IMR-90 (cell line): ENCODE measurements at regions not wholly inside any gene's neighbourhood (a gene's known extent, or its start where the extent isn't known, plus 50 kb on each side); places are given as distances from the start of the nearest gene placed in this dataset.

Experiments
- ATAC-seq: fragments of 200-7000 bp; cut with Tn5 transposase; 2 replicates; pipeline ENCODE4 v1.9.1; 2020; ENCODE audit warnings: low read depth, mild to moderate bottlenecking, moderate library complexity
- BruUV-seq: library from RNA; stranded (reverse); fragments of 400-500 nt; replicated peaks from 2 replicates; lab custom pipeline; 2021; lab: Mats Ljungman, UMichigan
- CTCF ChIA-PET: fragments of 300-600 bp; formaldehyde crosslinking; extraction: SDS; loops from one replicate; lab custom pipeline; 2021; ENCODE audit warnings: antibody characterized with exemption; lab: Yijun Ruan, JAX
- POLR2A ChIA-PET: fragments of 300-600 bp; sonication (Branson Sonifier 250); formaldehyde crosslinking; loops from one replicate; lab custom pipeline; 2022; ENCODE audit warnings: antibody characterized with exemption; ENCODE audit not compliant: unreplicated experiment; lab: Charles Lee
- DNase-seq: peaks from one replicate; pipeline ENCODE4 v3.0.0; 2013
- H2AFZ ChIP-seq: replicated peaks from 2 replicates; pipeline ENCODE3; 2013; ENCODE audit warnings: low read length, mild to moderate bottlenecking; ENCODE audit not compliant: poor library complexity
- H2AK5ac ChIP-seq: 2 replicates; pipeline ENCODE4 v1.6.1; 2013; ENCODE audit warnings: low read depth, low read length, inconsistent platforms
- H2AK9ac ChIP-seq: replicated peaks from 2 replicates; pipeline ENCODE3; 2013; ENCODE audit warnings: mild to moderate bottlenecking, low read depth, low read length, moderate library complexity; ENCODE audit not compliant: poor library complexity
- H2BK120ac ChIP-seq: 2 replicates; pipeline ENCODE4 v1.6.1; 2013; ENCODE audit warnings: low read depth, low read length, inconsistent platforms
- H2BK15ac ChIP-seq: 3 replicates; pipeline ENCODE4 v1.6.1; 2013; ENCODE audit warnings: low read depth, low read length, inconsistent platforms
- H2BK20ac ChIP-seq: 2 replicates; pipeline ENCODE4 v1.6.1; 2013; ENCODE audit warnings: low read depth, mild to moderate bottlenecking, inconsistent platforms, low read length, moderate library complexity
- H2BK5ac ChIP-seq: 2 replicates; pipeline ENCODE4 v1.6.1; 2013; ENCODE audit warnings: mild to moderate bottlenecking, low read depth, low read length, inconsistent platforms; ENCODE audit not compliant: poor library complexity, severe bottlenecking
- H3K14ac ChIP-seq: replicated peaks from 2 replicates; pipeline ENCODE4 v1.6.1; 2013; ENCODE audit warnings: low read depth, low read length, inconsistent platforms
- H3K18ac ChIP-seq: 2 replicates; pipeline ENCODE4 v1.6.1; 2013; ENCODE audit warnings: low read depth, low read length, control low read depth
- H3K23ac ChIP-seq: 2 replicates; pipeline ENCODE4 v1.6.1; 2013; ENCODE audit warnings: low read depth, low read length, inconsistent platforms
- H3K27ac ChIP-seq: 2 replicates; pipeline ENCODE4 v1.5.1; 2013; ENCODE audit warnings: mild to moderate bottlenecking, control low read depth, low read length; ENCODE audit not compliant: insufficient read depth
- H3K27me3 ChIP-seq: 2 replicates; pipeline ENCODE4 v1.6.1; 2013; ENCODE audit warnings: low read length; ENCODE audit not compliant: control insufficient read depth, insufficient read depth
- H3K36me3 ChIP-seq: 2 replicates; pipeline ENCODE4 v1.6.1; 2013; ENCODE audit warnings: low read length, mixed read lengths; ENCODE audit not compliant: control insufficient read depth, insufficient read depth
- H3K4ac ChIP-seq: 2 replicates; pipeline ENCODE4 v1.6.1; 2013; ENCODE audit warnings: low read depth, low read length, inconsistent platforms
- H3K4me1 ChIP-seq: 2 replicates; pipeline ENCODE4 v1.6.1; 2013; ENCODE audit warnings: low read length, mixed read lengths; ENCODE audit not compliant: control insufficient read depth, insufficient read depth
- H3K4me2 ChIP-seq: 2 replicates; pipeline ENCODE4 v1.6.1; 2013; ENCODE audit warnings: low read depth, mild to moderate bottlenecking, control low read depth, low read length, moderate library complexity
- H3K4me3 ChIP-seq: 2 replicates; pipeline ENCODE4 v1.5.1; 2013; ENCODE audit warnings: low read depth, mild to moderate bottlenecking, control low read depth, low read length, moderate library complexity; ENCODE audit not compliant: insufficient read depth
- H3K56ac ChIP-seq: 2 replicates; pipeline ENCODE4 v1.6.1; 2013; ENCODE audit warnings: low read length, inconsistent platforms; ENCODE audit not compliant: insufficient read depth; ENCODE audit errors: extremely low read depth
- H3K79me1 ChIP-seq, 2 experiments: 2 replicates each; pipeline ENCODE4 v1.6.1; 2013; ENCODE audit warnings: low read length in 2 of 2, inconsistent platforms in 1 of 2, low read depth in 1 of 2
- H3K9ac ChIP-seq: 2 replicates; pipeline ENCODE4 v1.6.1; 2013; ENCODE audit warnings: low read depth, low read length, control low read depth
- H3K9me1 ChIP-seq: 2 replicates; pipeline ENCODE4 v1.6.1; 2013; ENCODE audit warnings: low read length, inconsistent platforms; ENCODE audit not compliant: insufficient read depth
- H3K9me3 ChIP-seq: 2 replicates; pipeline ENCODE4 v1.6.1; 2013; ENCODE audit warnings: low read length; ENCODE audit not compliant: control insufficient read depth, insufficient read depth
- H4K20me1 ChIP-seq: 2 replicates; pipeline ENCODE4 v1.6.1; 2013; ENCODE audit warnings: low read length, inconsistent platforms; ENCODE audit not compliant: insufficient read depth
- H4K5ac ChIP-seq: 2 replicates; pipeline ENCODE4 v1.6.1; 2013; ENCODE audit warnings: mild to moderate bottlenecking, low read depth, low read length, control low read depth
- H4K8ac ChIP-seq, 2 experiments: 2 replicates each; pipeline ENCODE4 v1.6.1; 2013; ENCODE audit warnings: low read depth in 2 of 2, low read length in 2 of 2, control low read depth in 1 of 2, inconsistent platforms in 1 of 2
- H4K91ac ChIP-seq: 2 replicates; pipeline ENCODE4 v1.6.1; 2013; ENCODE audit warnings: low read depth, low read length, inconsistent platforms; ENCODE audit not compliant: insufficient read depth
- MAFK ChIP-seq: IDR thresholded peaks from 2 replicates; pipeline ENCODE4 v1.6.1; 2012; ENCODE audit warnings: low read depth, low read length, improper control_type of control experiment
- MXI1 ChIP-seq: IDR thresholded peaks from 2 replicates; pipeline ENCODE4 v1.6.1; 2012; ENCODE audit warnings: low read depth, mild to moderate bottlenecking, low read length, moderate library complexity, borderline replicate concordance
- WGBS, 2 experiments: methylation state at CpG; one replicate each; pipeline versions ENCODE4 v1.1.5 to v1.1.7; 2013; ENCODE audit warnings: missing lambda C conversion rate in 2 of 2; ENCODE audit not compliant: insufficient read length in 1 of 2; ENCODE audit errors: extremely low coverage in 2 of 2; 5-methylcytosine and 5-hydroxymethylcytosine counted together
- dilution Hi-C: fragments of 300-500 bp; cut with HindIII; formaldehyde crosslinking; loops from one replicate; pipeline ENCODE4 v1.14.3; 2018; ENCODE audit warnings: low sequenced_read_pairs; ENCODE audit not compliant: unreplicated experiment
- in situ Hi-C: fragments of 300-500 bp; cut with MboI; formaldehyde crosslinking; loops from 3 replicates; pipeline ENCODE4 v1.14.3; 2019; ENCODE audit warnings: low sequenced_read_pairs, inconsistent platforms, mixed read lengths
- intact Hi-C: fragments of 100-400 bp; cut with micrococcal nuclease; formaldehyde crosslinking; loops from 2 replicates; pipeline ENCODE4 v1.10.0; 2022

GRCh38 chr18:40338284-40338683 is 1616.8 kb upstream of the PIK3C3 start:
- H3K9me3 ChIP-seq, result no peaks in the 10 kb centered on the region
- H3K27ac ChIP-seq, result no peak overlapping the region
- no peak overlapping the region for H2AK5ac ChIP-seq
- H2BK120ac ChIP-seq, result no peak overlapping the region
- no peak overlapping the region for H3K23ac ChIP-seq
- intact Hi-C loops, result no loop called here
- no peak overlapping the region for H4K91ac ChIP-seq
- H2AFZ ChIP-seq, result no peak overlapping the region
- no peaks in the 10 kb centered on the region for H3K9me1 ChIP-seq
- no peak overlapping the region for H3K9ac ChIP-seq
- H3K4me3 ChIP-seq, result no peak overlapping the region
- H3K14ac ChIP-seq, result no peak overlapping the region
- H4K5ac ChIP-seq, result no peak overlapping the region
- no peaks in the 10 kb centered on the region for H3K79me1 ChIP-seq
- H3K4me1 ChIP-seq, result no peaks in the 10 kb centered on the region
- no peak for DNase-seq
- H2BK5ac ChIP-seq, result no peak overlapping the region
- no peaks in the 10 kb centered on the region for H3K36me3 ChIP-seq
- no peak overlapping the region for H2BK20ac ChIP-seq
- no peak overlapping the region for H3K4ac ChIP-seq
- no peak overlapping the region for H3K18ac ChIP-seq
- BruUV-seq, result no TSS peak
- H3K56ac ChIP-seq, result no peak overlapping the region
- H2AK9ac ChIP-seq, result no peak overlapping the region
- H4K8ac ChIP-seq, result no peak overlapping the region
- dilution Hi-C loops, result no loop called here
- POLR2A ChIA-PET, result interaction anchor here (0.6 kb wide), 1 partner anchor 12 kb away, joined by 5 read pairs; no protein-coding TSS in a partner anchor
- H4K20me1 ChIP-seq, result no peaks in the 10 kb centered on the region
- ATAC-seq, result no peak
- WGBS, 2 experiments, result no CpG with 5 or more reads among the region's 1 CpG
- in situ Hi-C loops, result no loop called here
- CTCF ChIA-PET, result no interaction called here
- TF ChIP-seq MAFK, result peak; percentile 52
- TF ChIP-seq MXI1, result no peak
- no peaks in the 10 kb centered on the region for H3K27me3 ChIP-seq
- H3K4me2 ChIP-seq, result no peak overlapping the region
- no peak overlapping the region for H2BK15ac ChIP-seq
